D341Med (cell line): ENCODE measurements at regions not wholly inside any gene's neighbourhood (a gene's known extent, or its start where the extent isn't known, plus 50 kb on each side); places are given as distances from the start of the nearest gene placed in this dataset.

Experiments used
- DNase-seq: peaks from one replicate; pipeline ENCODE4 v3.0.0; 2012; ENCODE audit warnings: low spot score

DNA sequence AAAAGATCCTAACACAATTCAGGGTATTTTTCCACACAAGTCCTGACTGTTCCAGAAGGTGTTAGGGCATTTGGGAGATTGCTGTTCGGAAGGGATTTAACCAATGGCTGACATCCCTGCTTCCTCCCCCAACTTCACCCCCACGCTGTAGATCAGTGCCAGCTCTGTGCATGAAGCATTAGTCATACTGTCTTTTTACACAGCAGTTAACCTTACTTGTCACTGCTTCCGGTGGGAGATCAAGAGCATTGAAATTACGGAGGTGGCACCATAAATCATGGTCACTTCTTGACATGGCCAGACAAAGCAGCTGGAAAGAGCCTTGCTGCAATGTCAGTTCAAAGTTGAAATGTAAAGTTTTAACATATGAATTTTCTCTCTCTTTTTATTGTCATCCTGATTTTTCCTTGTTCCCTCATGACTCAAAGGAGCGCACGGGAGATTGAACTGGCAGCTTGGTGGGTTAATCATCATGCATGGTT lies 70.2 kb downstream of the HRH4 start:
- DNase-seq, result no peak

- no peak for DNase-seq
Measured at GRCh38 chr18:24534271-24534670, 73.8 kb downstream of the HRH4 start.

- no peak for DNase-seq
Measured at GRCh38 chr18:24534737-24535136, 74.3 kb downstream of the HRH4 start.

- no peak for DNase-seq
Measured at GRCh38 chr18:24535527-24536295, 75.3 kb downstream of the HRH4 start.

- DNase-seq, result no peak
Measured at GRCh38 chr18:24536326-24536725, 75.9 kb downstream of the HRH4 start.

DNA sequence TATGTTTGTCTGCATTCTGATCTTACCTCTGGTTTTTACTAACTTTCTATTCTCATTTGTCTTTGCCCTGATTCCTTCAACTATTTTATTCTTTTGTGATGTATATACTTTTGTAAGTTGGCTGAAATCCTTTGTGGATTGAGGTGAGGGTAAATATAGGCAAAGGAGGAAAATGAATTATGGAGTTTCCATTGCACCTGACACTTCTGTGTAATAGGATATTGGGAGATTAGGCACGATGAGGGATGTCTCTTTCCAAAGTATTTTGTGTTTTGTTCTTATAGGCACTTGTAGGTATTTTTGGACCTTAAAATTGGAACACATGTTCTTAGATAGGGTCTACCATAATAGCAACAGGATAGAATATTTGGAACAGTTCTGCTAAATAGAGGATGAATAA lies 76.4 kb downstream of the HRH4 start:
- no peak for DNase-seq

DNA sequence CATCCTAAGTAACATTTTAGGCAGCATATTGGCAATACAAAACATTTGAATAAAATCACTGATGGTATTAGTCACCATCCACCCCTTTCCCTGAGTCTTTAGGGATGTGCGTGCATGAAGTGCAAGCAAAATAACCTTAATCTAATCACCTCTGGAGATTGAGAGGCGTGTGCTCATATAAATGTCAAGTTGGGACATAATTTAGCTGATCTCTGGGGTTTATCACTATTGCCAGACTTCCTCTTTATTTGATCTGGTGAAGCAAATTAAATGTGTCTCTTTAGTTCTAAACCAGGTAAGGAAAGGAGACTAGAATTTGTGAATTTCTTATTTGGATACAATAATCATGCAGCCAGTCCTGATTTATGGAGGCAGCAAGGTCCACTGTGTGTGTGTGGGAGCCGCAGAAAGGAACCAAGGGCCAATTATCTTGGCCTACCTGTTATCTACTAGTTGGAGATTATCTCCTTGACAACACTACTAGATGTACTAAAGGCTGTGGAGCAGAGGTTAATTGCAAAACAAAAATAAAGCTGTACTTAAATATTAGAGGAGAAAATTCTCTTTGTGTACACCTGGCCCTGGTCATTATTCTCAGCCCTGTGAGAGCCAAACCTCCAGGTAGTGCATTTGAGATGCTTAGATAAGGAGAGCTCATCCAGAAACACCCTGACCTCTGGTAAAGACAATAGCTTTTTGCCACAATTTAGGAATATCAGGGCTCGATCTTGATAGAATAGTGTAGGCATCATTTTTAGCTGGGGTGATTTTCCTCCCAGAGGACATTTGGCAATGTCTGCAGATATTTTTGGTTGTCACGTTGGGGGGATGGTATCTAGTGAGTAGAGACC lies 78.2 kb downstream of the HRH4 start:
- DNase-seq, result no peak

DNA sequence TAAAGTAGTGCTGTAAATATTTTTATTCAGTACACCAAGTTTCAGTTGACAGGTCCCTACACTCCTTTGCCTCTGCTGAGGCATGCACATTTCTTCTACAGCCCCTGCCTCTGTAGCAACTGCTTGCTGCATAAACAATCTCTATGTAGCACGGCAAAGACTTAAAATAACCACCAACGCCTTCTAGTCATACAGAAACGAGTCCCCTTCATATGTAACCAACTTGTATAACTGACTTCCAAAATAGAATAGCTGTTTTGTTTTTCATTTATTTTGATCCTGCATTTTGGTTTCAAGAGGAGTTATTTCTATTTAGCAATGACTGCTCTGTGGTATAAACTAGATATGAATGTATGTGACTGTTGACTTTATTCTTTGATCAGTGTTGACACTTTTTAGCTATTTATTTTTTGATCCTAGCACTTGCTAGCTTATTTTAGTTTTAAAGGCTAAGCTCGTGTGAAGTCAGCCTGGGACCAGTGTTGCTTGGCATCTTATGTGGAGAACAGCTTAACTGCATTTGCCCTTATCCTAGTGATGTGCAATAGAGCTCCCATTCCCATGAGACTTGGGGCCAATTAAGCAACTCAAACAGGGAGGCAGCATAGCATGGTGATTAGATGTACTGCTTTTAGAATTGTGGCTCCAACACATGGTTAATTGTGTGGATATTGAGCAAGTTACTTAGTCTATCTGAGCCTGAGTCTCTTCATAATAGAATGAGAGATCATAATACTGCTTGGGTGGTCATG lies 79.6 kb downstream of the HRH4 start:
- peak; percentile 61 for DNase-seq

- no peak for DNase-seq
Measured at GRCh38 chr18:24540896-24541295, 80.5 kb downstream of the HRH4 start.

GRCh38 chr18:24543086-24543794 lies 82.8 kb downstream of the HRH4 start:
- no peak for DNase-seq

GRCh38 chr18:24543795-24544498 lies 83.5 kb downstream of the HRH4 start:
- peak; percentile 69 for DNase-seq

DNA sequence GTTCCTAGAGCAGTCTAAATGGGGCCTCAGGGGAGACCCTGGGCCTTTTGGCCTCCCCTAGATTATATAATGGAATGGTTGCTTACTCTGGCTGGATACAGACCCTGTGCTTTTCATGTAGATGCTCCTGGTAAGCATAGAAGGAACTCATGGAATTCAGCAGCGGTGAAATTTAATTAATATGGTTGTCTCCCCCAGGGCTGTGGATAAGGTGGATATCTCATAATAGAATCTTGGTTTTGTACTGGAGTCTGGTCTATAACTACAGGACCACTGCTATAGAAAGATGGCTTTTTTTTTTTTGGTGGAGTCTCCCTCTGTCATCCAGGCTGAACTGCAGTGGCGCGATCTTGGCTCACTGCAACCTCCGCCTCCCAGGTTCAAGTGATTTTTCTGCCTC lies 84.5 kb downstream of the HRH4 start:
- no peak for DNase-seq

DNA sequence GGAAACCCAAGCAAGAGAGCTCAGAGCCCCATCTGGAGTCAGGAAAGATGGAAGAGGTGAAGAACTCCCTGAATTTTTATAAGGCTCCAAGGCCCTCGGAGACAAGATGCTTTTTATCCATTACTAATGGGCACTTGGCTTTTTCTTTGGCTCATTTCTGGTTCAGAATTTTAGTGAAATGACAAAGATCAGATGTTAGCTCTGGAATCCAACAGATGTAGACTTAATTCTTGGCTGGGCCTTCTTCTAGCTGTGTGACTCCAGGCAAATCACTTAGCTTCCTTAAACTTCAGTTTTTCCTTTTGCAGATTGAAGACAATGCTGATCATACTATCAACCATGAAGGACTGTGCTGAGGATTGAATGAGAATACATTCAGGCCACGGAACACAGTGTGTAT lies 85.2 kb downstream of the HRH4 start:
- DNase-seq, result no peak

- DNase-seq, result no peak
Measured at GRCh38 chr18:24546307-24546706, 85.9 kb downstream of the HRH4 start.

- no peak for DNase-seq
Measured at GRCh38 chr18:24548583-24548982, 88.1 kb downstream of the HRH4 start.

DNA sequence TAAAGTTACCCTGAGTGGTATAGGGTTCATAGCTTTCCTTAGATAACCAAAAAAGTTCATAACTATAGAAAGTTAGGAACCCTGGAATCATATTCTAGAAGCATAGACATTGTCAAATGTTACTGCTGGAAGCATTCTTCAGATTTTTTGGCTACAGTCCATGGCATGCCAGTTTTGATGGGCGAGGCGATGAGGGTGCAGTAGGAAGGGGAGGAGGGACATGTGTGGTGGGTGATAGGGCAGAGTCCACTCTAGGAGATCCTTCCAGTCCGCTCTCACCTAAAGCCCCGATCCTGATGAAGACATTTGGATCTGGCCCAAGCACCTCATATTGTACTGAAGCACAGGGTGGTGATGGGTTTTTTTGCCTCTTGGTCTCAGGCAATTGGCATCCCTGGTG lies 91.8 kb downstream of the HRH4 start:
- no peak for DNase-seq

DNA sequence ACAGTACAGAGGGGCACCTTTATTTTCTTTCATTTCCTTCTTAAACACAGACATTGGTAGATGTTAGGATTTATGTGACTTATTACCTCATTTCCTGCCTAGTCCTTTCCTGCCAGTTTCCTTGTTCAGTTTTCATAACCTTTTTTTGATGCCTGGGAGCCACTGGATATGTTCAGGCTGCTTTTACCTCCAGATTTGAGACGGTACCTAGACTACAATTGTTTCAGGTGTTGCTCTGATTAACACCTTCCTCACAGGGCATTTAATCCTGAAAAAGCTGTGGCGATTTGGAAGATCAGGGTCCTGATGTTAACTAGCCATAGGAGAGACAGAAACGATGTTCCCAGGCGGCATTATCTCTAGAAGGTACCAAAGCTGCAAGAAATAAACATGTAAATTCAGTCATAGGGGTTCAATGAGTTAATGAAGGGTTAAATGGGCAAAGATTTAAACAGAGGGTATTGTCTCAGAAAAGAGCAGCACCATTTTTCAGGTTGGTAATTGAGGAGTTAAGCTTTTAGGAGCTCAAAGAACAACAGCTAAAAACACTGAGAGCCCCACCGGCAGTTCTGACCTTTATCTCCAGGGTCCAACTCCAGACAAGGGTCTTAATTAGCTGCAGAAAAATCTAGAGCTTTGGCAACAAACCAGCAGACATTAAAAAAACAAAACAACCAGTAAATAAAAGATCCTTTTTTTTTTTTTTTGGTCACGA lies 93.3 kb downstream of the HRH4 start:
- no peak for DNase-seq

- DNase-seq, result no peak
Measured at GRCh38 chr18:24558403-24558802, 98.0 kb downstream of the HRH4 start.

DNA sequence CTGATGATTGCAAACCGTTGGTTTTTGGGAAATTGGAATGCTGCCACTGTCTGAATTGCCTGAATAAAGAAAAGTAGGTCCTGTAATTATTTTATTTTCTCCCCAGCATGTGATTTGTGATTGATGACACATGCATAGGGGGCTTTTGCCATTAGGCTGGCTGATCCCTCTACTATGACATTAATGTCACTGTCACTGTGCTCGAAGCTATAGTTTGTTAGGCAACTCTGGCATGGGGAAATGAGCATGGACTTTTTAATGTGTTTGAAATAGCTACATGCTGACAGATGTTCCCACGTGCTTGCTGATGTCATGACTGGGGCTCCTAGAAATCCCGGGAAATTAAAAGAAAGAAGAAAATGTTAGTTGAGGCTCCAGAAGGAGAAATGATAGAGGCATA lies 99.1 kb downstream of the HRH4 start:
- DNase-seq, result no peak

DNA sequence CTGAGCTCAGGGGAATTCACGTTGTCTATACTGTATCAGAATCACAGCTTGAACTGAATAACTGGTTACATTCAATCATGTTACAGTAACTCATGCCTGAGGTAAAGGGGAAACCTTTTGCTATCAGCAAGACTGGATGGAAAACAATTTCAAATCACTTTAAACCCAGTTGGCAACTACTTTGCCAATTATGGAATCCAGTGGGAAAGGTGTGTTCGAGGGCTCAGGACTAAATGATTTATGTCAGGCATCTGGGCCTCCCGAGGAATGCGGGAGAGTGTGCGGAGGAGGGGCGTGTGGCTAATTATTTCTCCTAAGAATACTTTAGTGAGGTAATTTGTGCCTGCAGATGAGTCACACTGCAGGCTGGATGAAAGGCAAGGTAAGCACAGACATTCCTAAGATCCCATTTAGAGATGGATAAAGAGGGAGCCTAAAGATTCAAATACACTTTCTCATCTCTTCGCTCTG lies 100.1 kb downstream of the HRH4 start:
- no peak for DNase-seq
